ENCODE measurements at regions not wholly inside any gene's neighbourhood (a gene's known extent, or its start where the extent isn't known, plus 50 kb on each side); places are given as distances from the start of the nearest gene placed in this dataset.

DNA sequence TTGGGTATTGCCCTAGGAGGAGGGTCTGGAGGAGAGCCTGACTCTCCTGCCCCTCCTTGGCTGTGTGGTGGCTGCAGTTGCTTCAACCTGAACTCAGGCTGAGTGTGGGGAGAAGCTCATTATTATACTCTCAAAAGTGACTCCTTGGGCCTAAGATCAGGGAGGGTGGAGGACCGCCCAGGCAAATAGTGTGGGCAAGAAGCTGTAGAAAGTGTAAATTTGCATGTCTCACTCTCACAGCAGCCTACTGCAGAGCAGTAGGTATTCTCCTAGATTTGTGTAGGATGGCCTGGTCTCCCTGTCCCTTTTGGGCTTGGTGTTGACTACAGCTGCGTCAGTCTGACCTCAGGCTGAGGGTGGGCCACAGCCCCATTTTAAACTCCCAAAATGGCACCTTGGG, 156.1 kb downstream of the ZNF330 start:
- Histone ChIP-seq H3K4me1 (no peaks in the 10 kb centered on the region), H3K36me3 (no peaks in the 10 kb centered on the region), H3K27me3 (no peaks in the 10 kb centered on the region), H3K27ac (no peak overlapping the region), H3K9me3 (no peaks in the 10 kb centered on the region), H3K4me3 (no peak overlapping the region)
- ATAC-seq = no peak
- TF ChIP-seq CTCF (IDR thresholded peaks at IDR 0.05) = no peak
- no peak for DNase-seq
- intact Hi-C loops (cut with DNase I) = no loop called here

DNA sequence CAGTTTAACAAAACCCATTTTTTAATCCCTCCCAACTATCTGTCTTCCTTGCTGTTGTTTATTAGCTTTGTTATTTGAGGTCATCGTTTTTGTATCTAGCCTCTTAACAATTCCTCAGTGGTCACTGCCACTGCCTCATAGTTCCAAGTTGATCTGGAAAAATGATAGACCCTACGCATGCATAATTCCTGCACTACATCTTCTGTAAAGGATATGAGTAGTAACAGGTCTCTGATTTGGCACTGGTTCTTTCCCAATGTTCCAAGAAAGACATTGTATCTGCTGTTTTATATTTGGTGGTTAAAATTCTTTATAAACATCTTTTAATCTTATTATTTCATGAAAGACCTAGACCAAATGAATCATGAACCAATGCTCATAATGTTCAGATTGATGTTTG, 166.6 kb downstream of the ZNF330 start:
- TF ChIP-seq CTCF (IDR thresholded peaks at IDR 0.05) = no peak
- ATAC-seq = no peak
- Histone ChIP-seq H3K27me3 (no peaks in the 10 kb centered on the region), H3K9me3 (no peaks in the 10 kb centered on the region), H3K4me1 (no peaks in the 10 kb centered on the region), H3K36me3 (no peaks in the 10 kb centered on the region), H3K4me3 (no peak overlapping the region), H3K27ac (no peak overlapping the region)
- DNase-seq = no peak
- intact Hi-C loops (cut with DNase I) = no loop called here

- Histone ChIP-seq H3K4me1 (no peaks in the 10 kb centered on the region), H3K9me3 (no peaks in the 10 kb centered on the region), H3K4me3 (no peak overlapping the region), H3K27me3 (no peaks in the 10 kb centered on the region), H3K36me3 (no peaks in the 10 kb centered on the region), H3K27ac (no peak overlapping the region)
- intact Hi-C loops (cut with DNase I) = no loop called here
- ATAC-seq = no peak
- TF ChIP-seq CTCF (IDR thresholded peaks at IDR 0.05) = no peak
- no peak for DNase-seq
Measured at GRCh38 chr4:141388481-141388880, 167.8 kb downstream of the ZNF330 start.

DNA sequence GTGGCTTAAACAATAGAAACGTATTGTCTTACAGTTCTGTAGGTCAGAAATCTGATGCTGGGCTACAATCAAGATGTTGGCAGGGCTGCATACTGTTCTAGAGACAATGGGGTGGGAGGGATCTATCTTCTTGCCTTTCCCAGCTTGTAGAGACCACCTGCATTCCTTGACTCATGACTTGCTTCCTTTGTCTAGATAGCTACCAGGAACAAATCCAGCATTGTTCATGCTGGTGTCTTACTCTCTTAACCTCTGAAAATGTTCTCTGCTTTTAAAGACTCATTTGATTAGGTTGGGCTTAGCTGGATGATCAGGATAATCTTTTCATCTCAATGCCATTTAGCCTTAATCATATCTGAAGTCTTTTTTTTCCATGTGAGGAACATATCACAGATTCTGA, 169.0 kb downstream of the ZNF330 start:
- Histone ChIP-seq H3K36me3 (no peaks in the 10 kb centered on the region), H3K9me3 (no peaks in the 10 kb centered on the region), H3K27ac (no peak overlapping the region), H3K27me3 (no peaks in the 10 kb centered on the region), H3K4me3 (no peak overlapping the region), H3K4me1 (no peaks in the 10 kb centered on the region)
- TF ChIP-seq CTCF (IDR thresholded peaks at IDR 0.05) = no peak
- ATAC-seq (no peak), DNase-seq (no peak)
- intact Hi-C loops (cut with DNase I) = no loop called here

DNA sequence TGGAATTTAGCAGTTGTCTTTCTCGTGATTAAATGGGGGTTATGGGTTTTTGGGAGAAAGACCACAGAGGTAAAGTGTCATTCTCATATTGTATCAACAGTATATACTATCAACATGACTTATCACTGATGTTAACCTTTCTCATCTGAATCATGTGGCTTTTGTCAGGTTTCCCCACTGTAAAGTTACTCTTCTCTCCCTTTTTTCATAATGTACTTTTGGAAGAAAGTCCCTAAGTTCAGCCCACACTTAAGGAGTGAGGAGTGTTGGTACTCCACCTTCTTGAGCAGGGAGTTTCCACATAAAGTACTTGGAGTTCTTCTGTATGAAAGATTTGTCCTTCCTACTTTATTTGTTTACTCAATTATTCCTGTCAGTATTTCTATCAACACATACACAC, 169.9 kb downstream of the ZNF330 start:
- intact Hi-C loops (cut with DNase I) = no loop called here
- H3K9me3 ChIP-seq = no peaks in the 10 kb centered on the region
- no peak for TF ChIP-seq CTCF (IDR thresholded peaks at IDR 0.05)
- H3K4me3 ChIP-seq = no peak overlapping the region
- no peak overlapping the region for H3K27ac ChIP-seq
- H3K36me3 ChIP-seq = no peaks in the 10 kb centered on the region
- no peaks in the 10 kb centered on the region for H3K4me1 ChIP-seq
- DNase-seq = no peak
- ATAC-seq = peak; percentile 49
- H3K27me3 ChIP-seq = no peaks in the 10 kb centered on the region

- no peak for ATAC-seq
- H3K9me3 ChIP-seq = no peaks in the 10 kb centered on the region
- no peak overlapping the region for H3K27ac ChIP-seq
- TF ChIP-seq CTCF (IDR thresholded peaks at IDR 0.05) = no peak
- H3K27me3 ChIP-seq = no peaks in the 10 kb centered on the region
- H3K36me3 ChIP-seq = no peaks in the 10 kb centered on the region
- no peak for DNase-seq
- H3K4me3 ChIP-seq = no peak overlapping the region
- H3K4me1 ChIP-seq = no peaks in the 10 kb centered on the region
- intact Hi-C loops (cut with DNase I) = no loop called here
Measured at GRCh38 chr4:141391293-141391692, 170.6 kb downstream of the ZNF330 start.

All from upper lobe of right lung (tissue), 1 donor.